Erythroblast (primary cell): ENCODE measurements at regions not wholly inside any gene's neighbourhood (a gene's known extent, or its start where the extent isn't known, plus 50 kb on each side); places are given as distances from the start of the nearest gene placed in this dataset.

Experiments
- GATA1 ChIP-seq: IDR thresholded peaks from 2 replicates; pipeline ENCODE4 v1.6.1; 2011; ENCODE audit warnings: low read depth, mild to moderate bottlenecking, control low read depth, low read length, moderate library complexity
- POLR2A ChIP-seq: IDR thresholded peaks from 2 replicates; pipeline ENCODE4 v1.6.1; 2011; ENCODE audit warnings: mild to moderate bottlenecking, low read length

DNA sequence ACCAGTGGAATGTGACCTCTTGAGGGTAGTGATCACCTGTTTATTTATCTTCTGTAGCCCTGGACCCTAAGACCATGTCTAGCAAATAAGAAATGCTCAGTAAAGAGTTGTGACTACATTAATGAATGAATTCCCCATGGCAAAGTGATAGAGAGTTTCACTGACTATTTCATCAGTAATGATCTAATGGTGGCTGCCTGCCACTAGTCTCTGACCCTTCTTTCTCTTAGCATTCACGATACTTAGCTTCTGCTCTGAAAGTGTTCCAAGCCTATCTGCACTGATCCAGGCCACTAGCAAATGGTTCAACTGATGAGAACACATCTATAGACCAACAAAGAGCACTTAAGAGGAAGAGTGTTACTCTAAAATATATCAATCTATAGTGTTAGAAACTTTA, 50.0 kb upstream of the RASGEF1B start:
- TF ChIP-seq POLR2A, result no peak
- no peak for TF ChIP-seq GATA1
